Stimulated activated naive CD8-positive, alpha-beta T cell treated with anti-CD3 and anti-CD28 coated beads, Interleukin-15, amount 100 ng/mL, for 72 hours (primary cell): ENCODE measurements at regions not wholly inside any gene's neighbourhood (a gene's known extent, or its start where the extent isn't known, plus 50 kb on each side); places are given as distances from the start of the nearest gene placed in this dataset.

Source experiments
- ATAC-seq: fragments of 150-1000 bp; cut with Tn5 transposase; 2 replicates; pipeline ENCODE4 v1.10.0; 2021; ENCODE audit warnings: mild to moderate bottlenecking, moderate library complexity
- DNase-seq, 2 donors: peaks; one replicate each; pipeline ENCODE4 v3.0.0; 2021 to 2022
- H3K27ac Mint-ChIP-seq, 2 donors: one replicate each; pipeline ENCODE4 v1.8.0; 2022; ENCODE audit warnings: mild to moderate bottlenecking in 2 of 2, mixed read lengths in 2 of 2, moderate library complexity in 2 of 2
- H3K27me3 Mint-ChIP-seq: one replicate; pipeline ENCODE4 v1.8.0; 2022; ENCODE audit warnings: mixed read lengths
- H3K4me1 Mint-ChIP-seq: one replicate; pipeline ENCODE4 v1.8.0; 2022; ENCODE audit warnings: mild to moderate bottlenecking, mixed read lengths
- H3K4me3 Mint-ChIP-seq, 2 donors: one replicate each; pipeline ENCODE4 v1.8.0; 2022; ENCODE audit warnings: mild to moderate bottlenecking in 2 of 2, mixed read lengths in 2 of 2, moderate library complexity in 1 of 2
- H3K9me3 Mint-ChIP-seq, 2 donors: one replicate each; pipeline ENCODE4 v1.8.0; 2022; ENCODE audit warnings: mixed read lengths in 2 of 2

GRCh38 chr2:241948901-241949735, 79.6 kb downstream of the RTP5 start:
- Mint-ChIP-seq H3K27ac (no peak overlapping the region), H3K9me3 (no peaks in the 10 kb centered on the region), H3K4me1 (no peaks in the 10 kb centered on the region), H3K27me3 (no peaks in the 10 kb centered on the region), H3K4me3 (no peak overlapping the region)
- ATAC-seq (no peak), DNase-seq (no peak)

- no peaks in the 10 kb centered on the region for H3K27me3 Mint-ChIP-seq
- no peak for ATAC-seq
- H3K27ac Mint-ChIP-seq: no peak overlapping the region
- DNase-seq: no peak
- no peak overlapping the region for H3K4me3 Mint-ChIP-seq
- no peaks in the 10 kb centered on the region for H3K9me3 Mint-ChIP-seq
- H3K4me1 Mint-ChIP-seq: no peaks in the 10 kb centered on the region
Measured at GRCh38 chr2:241949736-241950412, 80.3 kb downstream of the RTP5 start.

GRCh38 chr2:241950413-241951315, 81.1 kb downstream of the RTP5 start:
- H3K27me3 Mint-ChIP-seq: no peaks in the 10 kb centered on the region
- no peaks in the 10 kb centered on the region for H3K4me1 Mint-ChIP-seq
- ATAC-seq (peak; percentile 52), DNase-seq (peak; percentile 34 to 39)
- H3K4me3 Mint-ChIP-seq: no peak overlapping the region
- H3K9me3 Mint-ChIP-seq: no peaks in the 10 kb centered on the region
- no peak overlapping the region for H3K27ac Mint-ChIP-seq

- H3K27me3 Mint-ChIP-seq: no peaks in the 10 kb centered on the region
- no peak overlapping the region for H3K4me3 Mint-ChIP-seq
- H3K9me3 Mint-ChIP-seq: no peaks in the 10 kb centered on the region
- ATAC-seq: no peak
- DNase-seq: no peak
- no peak overlapping the region for H3K27ac Mint-ChIP-seq
- H3K4me1 Mint-ChIP-seq: no peaks in the 10 kb centered on the region
Measured at GRCh38 chr2:241951316-241951700, 81.8 kb downstream of the RTP5 start.

GRCh38 chr2:241951920-241952319, 82.4 kb downstream of the RTP5 start:
- Mint-ChIP-seq H3K9me3 (no peaks in the 10 kb centered on the region), H3K27ac (no peak overlapping the region), H3K27me3 (no peaks in the 10 kb centered on the region), H3K4me1 (no peaks in the 10 kb centered on the region), H3K4me3 (no peak overlapping the region)
- no peak for DNase-seq
- no peak for ATAC-seq

GRCh38 chr2:241952816-241953215, 83.3 kb downstream of the RTP5 start:
- DNase-seq: no peak
- no peak overlapping the region for H3K4me3 Mint-ChIP-seq
- no peaks in the 10 kb centered on the region for H3K27me3 Mint-ChIP-seq
- no peak overlapping the region for H3K27ac Mint-ChIP-seq
- no peak for ATAC-seq
- peaks cover 0 to 2% of the 10 kb centered on the region in 2 donors for H3K9me3 Mint-ChIP-seq
- H3K4me1 Mint-ChIP-seq: no peaks in the 10 kb centered on the region

- no peaks in the 10 kb centered on the region for H3K4me1 Mint-ChIP-seq
- H3K27me3 Mint-ChIP-seq: no peaks in the 10 kb centered on the region
- ATAC-seq (no peak), DNase-seq (no peak)
- no peak overlapping the region for H3K4me3 Mint-ChIP-seq
- no peak overlapping the region for H3K27ac Mint-ChIP-seq
- peaks cover 0 to 5% of the 10 kb centered on the region in 2 donors for H3K9me3 Mint-ChIP-seq
Measured at GRCh38 chr2:241953324-241953928, 83.9 kb downstream of the RTP5 start.

GRCh38 chr2:241956521-241957110, 87.1 kb downstream of the RTP5 start:
- H3K27me3 Mint-ChIP-seq: no peaks in the 10 kb centered on the region
- no peak overlapping the region for H3K4me3 Mint-ChIP-seq
- peaks cover 0 to 5% of the 10 kb centered on the region in 2 donors for H3K9me3 Mint-ChIP-seq
- DNase-seq (no peak), ATAC-seq (no peak)
- H3K27ac Mint-ChIP-seq: peak overlapping the region in 1 of 2 donors; percentile 75
- H3K4me1 Mint-ChIP-seq: no peaks in the 10 kb centered on the region

- Mint-ChIP-seq H3K9me3 (peaks cover 0 to 5% of the 10 kb centered on the region in 2 donors), H3K27ac (no peak overlapping the region), H3K4me3 (no peak overlapping the region), H3K27me3 (no peaks in the 10 kb centered on the region), H3K4me1 (no peaks in the 10 kb centered on the region)
- DNase-seq (no peak), ATAC-seq (no peak)
Measured at GRCh38 chr2:241957276-241957675, 87.7 kb downstream of the RTP5 start.

GRCh38 chr2:241958818-241959545, 89.5 kb downstream of the RTP5 start:
- no peaks in the 10 kb centered on the region for H3K27me3 Mint-ChIP-seq
- H3K4me1 Mint-ChIP-seq: no peaks in the 10 kb centered on the region
- peaks cover 0 to 5% of the 10 kb centered on the region in 2 donors for H3K9me3 Mint-ChIP-seq
- H3K4me3 Mint-ChIP-seq: no peak overlapping the region
- no peak for DNase-seq
- ATAC-seq: no peak
- no peak overlapping the region for H3K27ac Mint-ChIP-seq

GRCh38 chr2:241959751-241960269, 90.3 kb downstream of the RTP5 start:
- ATAC-seq (no peak), DNase-seq (no peak)
- Mint-ChIP-seq H3K9me3 (peaks cover 0 to 5% of the 10 kb centered on the region in 2 donors), H3K4me1 (no peaks in the 10 kb centered on the region), H3K27me3 (no peaks in the 10 kb centered on the region), H3K27ac (no peak overlapping the region), H3K4me3 (no peak overlapping the region)

GRCh38 chr2:241961454-241961853, 91.9 kb downstream of the RTP5 start:
- no peak overlapping the region for H3K4me3 Mint-ChIP-seq
- peaks cover 0 to 5% of the 10 kb centered on the region in 2 donors for H3K9me3 Mint-ChIP-seq
- peaks cover 14% of the 10 kb centered on the region for H3K4me1 Mint-ChIP-seq
- no peak overlapping the region for H3K27ac Mint-ChIP-seq
- no peaks in the 10 kb centered on the region for H3K27me3 Mint-ChIP-seq
- no peak for ATAC-seq
- DNase-seq: no peak

GRCh38 chr2:241964133-241964532, 94.6 kb downstream of the RTP5 start:
- Mint-ChIP-seq H3K27me3 (no peaks in the 10 kb centered on the region), H3K27ac (no peak overlapping the region), H3K4me1 (peaks cover 25% of the 10 kb centered on the region), H3K4me3 (no peak overlapping the region), H3K9me3 (peaks cover 6 to 11% of the 10 kb centered on the region in 2 donors)
- ATAC-seq: no peak
- DNase-seq: no peak

- DNase-seq: peak; percentile 68 to 76
Measured at GRCh38 chr2:241965931-241966412, 96.4 kb downstream of the RTP5 start.

More at GRCh38 chr2:241965931-241966412, 96.4 kb downstream of the RTP5 start:
- peak overlapping the region; percentile 85 to 90 for H3K4me3 Mint-ChIP-seq
- peak overlapping the region; percentile 96 for H3K27ac Mint-ChIP-seq
- no peaks in the 10 kb centered on the region for H3K27me3 Mint-ChIP-seq
- H3K4me1 Mint-ChIP-seq: peaks cover 25% of the 10 kb centered on the region
- ATAC-seq: peak; percentile 98
- H3K9me3 Mint-ChIP-seq: peaks cover 8 to 17% of the 10 kb centered on the region in 2 donors
